GM19023 (cell line): ENCODE measurements at regions not wholly inside any gene's neighbourhood (a gene's known extent, or its start where the extent isn't known, plus 50 kb on each side); places are given as distances from the start of the nearest gene placed in this dataset.
"Not testable (repeated sequence)": the region's sequence is repeated elsewhere in the genome, so short reads cannot be mapped to it uniquely, and the experiment has no call there.

ENCODE experiments used
- ATAC-seq: cut with Tn5 transposase; IDR thresholded peaks from one replicate; pipeline ENCODE4 v1.9.1; 2021; ENCODE audit warnings: mild to moderate bottlenecking, moderate library complexity; ENCODE audit not compliant: unreplicated experiment

DNA sequence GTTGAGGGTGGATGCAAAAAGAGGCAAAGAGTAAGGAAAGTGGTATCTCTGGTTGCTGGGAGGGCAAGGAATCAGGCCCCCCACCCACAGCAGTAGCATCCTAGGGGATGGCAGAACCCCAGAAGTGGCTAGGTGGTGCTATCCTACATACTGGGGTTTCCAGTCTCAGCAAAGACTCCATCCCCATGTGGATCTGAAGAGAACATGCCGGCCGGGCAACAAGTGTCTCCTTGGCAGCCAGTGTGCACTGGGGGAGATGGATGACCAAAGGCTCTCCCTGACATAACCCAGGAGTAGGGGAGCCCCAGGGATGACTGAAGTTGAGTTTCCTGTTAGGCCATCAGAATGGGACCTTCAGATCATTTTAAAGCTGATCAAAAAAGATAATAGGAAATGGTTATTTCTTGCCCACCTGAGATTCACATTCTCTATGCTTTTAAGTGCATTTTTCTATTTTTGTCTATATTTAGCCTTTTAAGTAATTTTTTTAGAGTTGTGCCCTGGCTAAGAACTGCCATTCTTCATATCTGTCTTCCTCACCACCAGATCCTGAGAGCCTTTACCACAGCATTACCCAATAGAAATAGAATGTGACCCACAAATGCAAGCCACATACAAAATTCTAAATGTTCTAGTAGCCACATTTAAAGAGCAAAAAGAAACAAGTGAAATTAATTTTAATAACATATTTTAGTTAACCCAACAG is 78.7 kb upstream of the SMIM23 start:
- no peak for ATAC-seq

DNA sequence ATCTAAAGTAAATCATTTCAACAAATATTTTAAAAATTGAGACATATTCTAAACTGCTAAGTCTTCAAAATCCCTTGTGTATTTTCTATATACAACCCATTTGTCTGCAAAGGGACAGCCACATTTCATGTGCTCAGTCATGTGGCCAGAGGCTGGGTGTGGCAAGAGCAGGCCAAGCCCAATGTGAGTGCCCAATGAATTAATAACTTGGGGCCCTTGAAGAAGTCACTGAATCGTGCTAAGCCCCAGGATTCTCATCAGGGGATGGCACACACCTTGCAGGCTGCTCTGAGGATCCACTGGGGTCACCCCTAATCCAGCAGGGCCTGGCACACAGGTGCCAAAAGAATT is 78.2 kb upstream of the SMIM23 start:
- ATAC-seq, result no peak

GRCh38 chr5:171709930-171710329 is 75.7 kb upstream of the SMIM23 start:
- ATAC-seq, result no peak

GRCh38 chr5:171710451-171711024 is 75.1 kb upstream of the SMIM23 start:
- ATAC-seq, result no peak

- ATAC-seq, result no peak
These were observed 74.0 kb upstream of the SMIM23 start for GRCh38 chr5:171711571-171711970.

DNA sequence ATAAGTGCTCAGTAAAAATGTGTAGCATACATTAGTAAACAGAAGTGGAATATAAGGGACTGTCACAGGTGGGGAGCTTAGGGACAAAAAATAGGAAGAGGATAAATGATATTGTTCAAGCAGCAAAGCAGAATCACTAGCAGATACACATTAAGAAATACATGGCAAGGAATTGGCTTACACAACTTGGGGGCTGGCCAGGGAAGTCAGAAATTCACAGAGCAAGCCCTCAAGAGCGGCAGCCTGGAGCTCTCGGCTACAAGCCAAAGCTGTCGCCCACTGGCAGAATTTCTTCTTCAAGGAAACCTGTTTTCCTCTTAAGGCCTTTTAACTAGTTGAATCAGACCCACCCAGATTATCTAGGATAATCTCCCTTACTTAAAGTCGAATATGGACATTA is 73.0 kb upstream of the SMIM23 start:
- ATAC-seq, result no peak

- ATAC-seq, result no peak
These were observed 72.5 kb upstream of the SMIM23 start for GRCh38 chr5:171713152-171713551.

DNA sequence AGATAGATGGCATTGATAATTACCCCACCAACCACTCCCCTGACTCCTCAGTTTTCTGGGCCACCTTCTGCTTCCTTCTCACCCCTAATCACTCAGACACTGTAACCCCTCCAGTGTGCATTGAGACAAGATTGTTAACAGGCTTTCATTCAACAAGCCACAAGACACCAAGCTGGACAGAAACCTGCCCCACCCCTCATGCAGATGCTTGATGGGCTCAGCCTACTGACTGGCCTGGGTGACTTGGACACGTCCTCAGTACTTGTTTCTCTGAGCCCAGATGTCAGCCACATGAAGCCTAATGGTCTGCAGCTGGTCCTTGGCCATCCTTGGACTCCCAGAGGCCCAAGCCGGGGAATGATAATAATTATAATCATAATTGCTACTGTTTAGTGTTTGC is 71.4 kb upstream of the SMIM23 start:
- no peak for ATAC-seq

- no peak for ATAC-seq
These were observed 70.8 kb upstream of the SMIM23 start for GRCh38 chr5:171714851-171715250.

DNA sequence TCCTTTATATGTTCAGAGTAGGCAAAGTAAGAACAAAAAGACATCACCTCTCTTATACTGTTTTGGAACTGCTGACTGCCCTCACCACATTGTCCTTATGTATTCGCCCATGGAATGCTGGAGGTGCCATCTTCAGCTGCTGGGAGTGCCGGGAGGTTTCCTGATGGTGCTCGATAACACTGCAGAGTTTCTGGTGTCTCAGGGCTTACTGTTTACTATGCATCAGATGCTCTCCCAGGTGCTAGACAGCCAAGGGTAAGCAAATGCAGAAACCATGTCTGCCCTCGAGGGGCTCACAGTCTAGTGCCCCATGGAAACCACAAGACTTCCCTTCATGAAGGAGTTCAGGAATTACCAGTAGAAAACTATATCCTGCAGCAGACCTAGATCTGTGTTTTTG is 70.1 kb upstream of the SMIM23 start:
- no peak for ATAC-seq

DNA sequence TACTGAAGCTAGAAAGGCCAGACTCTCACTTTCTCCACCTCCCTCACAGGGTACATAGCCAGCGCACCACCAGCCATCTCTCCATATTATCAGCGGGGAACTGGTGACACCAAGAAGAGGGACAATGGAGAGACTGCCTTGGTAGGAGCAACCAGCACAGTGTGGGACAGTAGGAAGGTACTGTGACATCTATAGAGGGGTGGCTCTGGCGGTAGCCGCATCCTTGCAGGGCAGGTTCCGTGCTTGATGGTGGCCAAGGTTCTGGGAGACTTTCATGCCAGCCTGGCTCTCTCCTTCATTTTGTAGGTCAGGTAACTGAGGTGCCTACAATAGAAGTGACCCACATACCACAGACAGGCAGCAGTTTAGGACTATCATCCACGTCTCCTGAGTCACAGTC is 65.5 kb upstream of the SMIM23 start:
- ATAC-seq, result no peak

DNA sequence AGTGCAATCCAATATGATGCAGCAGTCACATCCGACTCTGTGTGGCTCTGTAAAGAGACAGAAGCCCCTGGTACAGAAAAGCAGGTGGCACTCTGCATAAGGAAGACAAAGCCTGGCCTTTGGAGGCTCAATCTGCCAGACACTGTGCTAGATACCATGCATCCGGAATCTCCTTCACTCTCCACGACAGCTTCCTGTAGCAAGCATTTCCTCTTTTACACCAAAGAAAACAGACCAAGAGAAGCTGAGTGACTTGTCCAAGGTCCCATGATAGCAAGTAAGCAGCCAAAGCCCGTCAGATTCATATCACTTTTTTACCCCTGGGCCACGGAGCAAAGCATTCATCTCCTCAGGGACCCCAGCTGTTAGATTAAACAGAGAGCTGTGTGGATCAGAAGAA is 64.2 kb upstream of the SMIM23 start:
- ATAC-seq, result no peak

- ATAC-seq, result no peak
These were observed 61.0 kb upstream of the SMIM23 start for GRCh38 chr5:171724468-171725204.

DNA sequence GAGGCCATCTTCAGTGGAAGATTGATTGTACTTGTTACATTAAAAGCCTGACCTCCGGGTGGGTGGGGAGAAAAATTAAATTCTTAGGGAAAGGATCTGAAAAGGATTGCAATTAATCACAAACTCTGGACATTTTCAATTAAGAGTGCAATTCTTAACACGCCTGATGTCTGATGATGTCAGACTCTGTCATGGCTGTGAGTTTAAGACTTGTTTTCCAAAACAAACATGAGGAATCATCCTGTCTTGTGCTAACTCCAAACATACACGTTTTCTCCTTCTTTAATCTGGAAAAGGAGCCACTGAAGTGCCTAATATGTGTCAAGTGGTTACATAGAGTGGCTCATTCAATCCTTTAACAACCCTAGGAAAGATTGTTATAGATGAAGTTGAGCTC is 60.4 kb upstream of the SMIM23 start:
- no peak for ATAC-seq

- ATAC-seq, result not testable (repeated sequence)
These were observed 58.8 kb upstream of the SMIM23 start for GRCh38 chr5:171726819-171727218.

DNA sequence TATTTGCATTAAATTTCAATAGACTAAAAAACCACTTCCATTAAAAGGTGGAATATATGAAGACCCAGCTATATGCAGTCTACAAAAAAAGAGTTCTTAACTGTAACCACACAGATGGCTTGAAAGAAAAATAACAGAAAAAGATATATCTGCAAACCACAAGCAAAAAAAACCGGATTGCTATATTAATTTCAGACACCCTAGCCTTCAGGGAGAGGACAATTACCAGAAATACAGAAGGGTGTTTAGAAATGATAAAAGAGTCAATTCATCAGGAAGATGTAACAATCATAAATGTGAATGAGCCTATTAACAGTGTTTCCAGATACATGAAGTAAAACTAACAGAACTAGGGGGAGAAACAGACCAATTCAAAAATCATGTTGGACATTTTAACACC is 56.9 kb upstream of the SMIM23 start:
- no peak for ATAC-seq
